HUES64 (cell line): ENCODE measurements at regions not wholly inside any gene's neighbourhood (a gene's known extent, or its start where the extent isn't known, plus 50 kb on each side); places are given as distances from the start of the nearest gene placed in this dataset.

Experiments
- H3K27ac ChIP-seq: 2 replicates; pipeline ENCODE4 v1.7.0; 2013; ENCODE audit warnings: low read depth, low read length, inconsistent platforms
- H3K27me3 ChIP-seq: 2 replicates; pipeline ENCODE4 v1.6.1; 2013; ENCODE audit warnings: mild to moderate bottlenecking, low read length; ENCODE audit not compliant: insufficient read depth
- H3K36me3 ChIP-seq: 2 replicates; pipeline ENCODE4 v1.6.1; 2013; ENCODE audit warnings: mild to moderate bottlenecking, low read length; ENCODE audit not compliant: insufficient read depth
- H3K4me1 ChIP-seq: 2 replicates; pipeline ENCODE4 v1.6.1; 2013; ENCODE audit warnings: mild to moderate bottlenecking, low read length, moderate library complexity; ENCODE audit not compliant: insufficient read depth
- H3K4me3 ChIP-seq: 2 replicates; pipeline ENCODE4 v1.5.1; 2013; ENCODE audit warnings: mild to moderate bottlenecking, low read length, moderate library complexity
- H3K9ac ChIP-seq: 2 replicates; pipeline ENCODE4 v1.6.1; 2013; ENCODE audit warnings: mild to moderate bottlenecking, low read depth, low read length
- H3K9me3 ChIP-seq: 2 replicates; pipeline ENCODE4 v1.6.1; 2013; ENCODE audit warnings: low read depth, low read length; ENCODE audit not compliant: insufficient read depth
- WGBS: fragments of 150-250, 120-280 bp; methylation state at CpG from one replicate; pipeline ENCODE4 v1.1.7; 2013; ENCODE audit warnings: missing lambda C conversion rate; 5-methylcytosine and 5-hydroxymethylcytosine counted together

- peaks cover 89% of the 10 kb centered on the region for H3K9me3 ChIP-seq
- H3K4me1 ChIP-seq: no peaks in the 10 kb centered on the region
- H3K9ac ChIP-seq: no peak overlapping the region
- 100% methylated on average over 1 of the region's 1 CpG for WGBS
- H3K27ac ChIP-seq: no peak overlapping the region
- no peaks in the 10 kb centered on the region for H3K27me3 ChIP-seq
- H3K4me3 ChIP-seq: no peak overlapping the region
- no peaks in the 10 kb centered on the region for H3K36me3 ChIP-seq
Observed at GRCh38 chr12:34190054-34190453, 167.8 kb downstream of the ALG10 start.

- H3K36me3 ChIP-seq: no peaks in the 10 kb centered on the region
- H3K4me1 ChIP-seq: no peaks in the 10 kb centered on the region
- H3K27ac ChIP-seq: no peak overlapping the region
- peaks cover 91% of the 10 kb centered on the region for H3K9me3 ChIP-seq
- 74% methylated on average over 6 of the region's 7 CpGs for WGBS
- H3K9ac ChIP-seq: no peak overlapping the region
- no peak overlapping the region for H3K4me3 ChIP-seq
- H3K27me3 ChIP-seq: no peaks in the 10 kb centered on the region
Observed at GRCh38 chr12:34198924-34199323, 176.6 kb downstream of the ALG10 start.

- peaks cover 93% of the 10 kb centered on the region for H3K9me3 ChIP-seq
- 79% methylated on average over 27 of the region's 27 CpGs for WGBS
Observed at GRCh38 chr12:34203866-34204620, 181.7 kb downstream of the ALG10 start.

GRCh38 chr12:34204830-34205285 is 182.6 kb downstream of the ALG10 start:
- Histone ChIP-seq H3K9ac (no peak overlapping the region), H3K27ac (no peak overlapping the region), H3K4me1 (no peaks in the 10 kb centered on the region), H3K9me3 (peaks cover 92% of the 10 kb centered on the region), H3K36me3 (no peaks in the 10 kb centered on the region), H3K4me3 (no peak overlapping the region), H3K27me3 (no peaks in the 10 kb centered on the region)
- 85% methylated on average over 12 of the region's 12 CpGs for WGBS

More at GRCh38 chr12:34203866-34204620, 181.7 kb downstream of the ALG10 start:
- Histone ChIP-seq H3K9ac (no peak overlapping the region), H3K27me3 (no peaks in the 10 kb centered on the region), H3K4me3 (no peak overlapping the region), H3K36me3 (no peaks in the 10 kb centered on the region), H3K4me1 (no peaks in the 10 kb centered on the region), H3K27ac (no peak overlapping the region)

- no peak overlapping the region for H3K27ac ChIP-seq
- no peak overlapping the region for H3K4me3 ChIP-seq
- peaks cover 92% of the 10 kb centered on the region for H3K9me3 ChIP-seq
- H3K27me3 ChIP-seq: no peaks in the 10 kb centered on the region
- no peaks in the 10 kb centered on the region for H3K36me3 ChIP-seq
- H3K4me1 ChIP-seq: no peaks in the 10 kb centered on the region
- no peak overlapping the region for H3K9ac ChIP-seq
- 94% methylated on average over 24 of the region's 24 CpGs for WGBS
Observed at GRCh38 chr12:34205401-34205800, 183.1 kb downstream of the ALG10 start.

- WGBS: 69% methylated on average over 18 of the region's 18 CpGs
- peaks cover 97% of the 10 kb centered on the region for H3K9me3 ChIP-seq
- no peaks in the 10 kb centered on the region for H3K27me3 ChIP-seq
Observed at GRCh38 chr12:34206061-34206785, 183.9 kb downstream of the ALG10 start.

GRCh38 chr12:34207858-34208257 is 185.6 kb downstream of the ALG10 start:
- peaks cover 94% of the 10 kb centered on the region for H3K9me3 ChIP-seq
- H3K27me3 ChIP-seq: no peaks in the 10 kb centered on the region

More at GRCh38 chr12:34206061-34206785, 183.9 kb downstream of the ALG10 start:
- H3K4me3 ChIP-seq: no peak overlapping the region
- no peaks in the 10 kb centered on the region for H3K4me1 ChIP-seq
- no peaks in the 10 kb centered on the region for H3K36me3 ChIP-seq
- H3K9ac ChIP-seq: no peak overlapping the region
- H3K27ac ChIP-seq: no peak overlapping the region

GRCh38 chr12:34208331-34209258 is 186.3 kb downstream of the ALG10 start:
- H3K9me3 ChIP-seq: peaks cover 91% of the 10 kb centered on the region

More at GRCh38 chr12:34207858-34208257, 185.6 kb downstream of the ALG10 start:
- H3K36me3 ChIP-seq: no peaks in the 10 kb centered on the region
- WGBS: 93% methylated on average over 11 of the region's 11 CpGs
- no peaks in the 10 kb centered on the region for H3K4me1 ChIP-seq
- H3K9ac ChIP-seq: no peak overlapping the region
- no peak overlapping the region for H3K4me3 ChIP-seq
- no peak overlapping the region for H3K27ac ChIP-seq

GRCh38 chr12:34209259-34209835 is 187.1 kb downstream of the ALG10 start:
- H3K4me1 ChIP-seq: no peaks in the 10 kb centered on the region
- no peaks in the 10 kb centered on the region for H3K27me3 ChIP-seq
- peaks cover 88% of the 10 kb centered on the region for H3K9me3 ChIP-seq
- H3K36me3 ChIP-seq: no peaks in the 10 kb centered on the region
- no peak overlapping the region for H3K4me3 ChIP-seq
- H3K9ac ChIP-seq: no peak overlapping the region
- WGBS: 85% methylated on average over 22 of the region's 22 CpGs
- no peak overlapping the region for H3K27ac ChIP-seq

More at GRCh38 chr12:34208331-34209258, 186.3 kb downstream of the ALG10 start:
- Histone ChIP-seq H3K27me3 (no peaks in the 10 kb centered on the region), H3K4me1 (no peaks in the 10 kb centered on the region), H3K27ac (no peak overlapping the region), H3K36me3 (no peaks in the 10 kb centered on the region), H3K4me3 (no peak overlapping the region), H3K9ac (no peak overlapping the region)
- 79% methylated on average over 41 of the region's 41 CpGs for WGBS

GRCh38 chr12:34210183-34210582 is 187.9 kb downstream of the ALG10 start:
- Histone ChIP-seq H3K36me3 (no peaks in the 10 kb centered on the region), H3K27ac (no peak overlapping the region), H3K4me3 (no peak overlapping the region), H3K9me3 (peaks cover 87% of the 10 kb centered on the region), H3K4me1 (no peaks in the 10 kb centered on the region), H3K27me3 (no peaks in the 10 kb centered on the region), H3K9ac (no peak overlapping the region)
- WGBS: 76% methylated on average over 14 of the region's 14 CpGs
